Prostate gland (tissue), 2 donors: ENCODE measurements at regions not wholly inside any gene's neighbourhood (a gene's known extent, or its start where the extent isn't known, plus 50 kb on each side); places are given as distances from the start of the nearest gene placed in this dataset.

Source experiments
- CTCF ChIP-seq, 4 experiments: fragments of 200-600 bp in 2 of 4; fragments of 450-650 bp in 2 of 4; sonication (generic) in 2 of 4; IDR thresholded peaks; 1 replicate in 3 of 4; 2 replicates in 1 of 4; pipeline ENCODE4 v1.5.1; 2016 to 2019; ENCODE audit warnings: antibody characterized with exemption in 4 of 4, mild to moderate bottlenecking in 2 of 4, moderate library complexity in 2 of 4
- POLR2A ChIP-seq: fragments of 450-650 bp; IDR thresholded peaks from one replicate; pipeline ENCODE4 v1.6.1; 2016; ENCODE audit warnings: antibody characterized with exemption, mild to moderate bottlenecking
- POLR2AphosphoS5 ChIP-seq: sonication (generic); formaldehyde crosslinking; IDR thresholded peaks from one replicate; pipeline ENCODE4 v1.6.1; 2017; ENCODE audit warnings: antibody characterized with exemption

GRCh38 chr6:108757357-108757756 is 90.9 kb upstream of the ARMC2 start:
- TF ChIP-seq CTCF (IDR thresholded peaks at IDR 0.05) = no peak
- no peak for TF ChIP-seq POLR2AphosphoS5
- no peak for TF ChIP-seq POLR2A
